ENCODE measurements at regions not wholly inside any gene's neighbourhood (a gene's known extent, or its start where the extent isn't known, plus 50 kb on each side); places are given as distances from the start of the nearest gene placed in this dataset.

- TF ChIP-seq, protein P1, sequence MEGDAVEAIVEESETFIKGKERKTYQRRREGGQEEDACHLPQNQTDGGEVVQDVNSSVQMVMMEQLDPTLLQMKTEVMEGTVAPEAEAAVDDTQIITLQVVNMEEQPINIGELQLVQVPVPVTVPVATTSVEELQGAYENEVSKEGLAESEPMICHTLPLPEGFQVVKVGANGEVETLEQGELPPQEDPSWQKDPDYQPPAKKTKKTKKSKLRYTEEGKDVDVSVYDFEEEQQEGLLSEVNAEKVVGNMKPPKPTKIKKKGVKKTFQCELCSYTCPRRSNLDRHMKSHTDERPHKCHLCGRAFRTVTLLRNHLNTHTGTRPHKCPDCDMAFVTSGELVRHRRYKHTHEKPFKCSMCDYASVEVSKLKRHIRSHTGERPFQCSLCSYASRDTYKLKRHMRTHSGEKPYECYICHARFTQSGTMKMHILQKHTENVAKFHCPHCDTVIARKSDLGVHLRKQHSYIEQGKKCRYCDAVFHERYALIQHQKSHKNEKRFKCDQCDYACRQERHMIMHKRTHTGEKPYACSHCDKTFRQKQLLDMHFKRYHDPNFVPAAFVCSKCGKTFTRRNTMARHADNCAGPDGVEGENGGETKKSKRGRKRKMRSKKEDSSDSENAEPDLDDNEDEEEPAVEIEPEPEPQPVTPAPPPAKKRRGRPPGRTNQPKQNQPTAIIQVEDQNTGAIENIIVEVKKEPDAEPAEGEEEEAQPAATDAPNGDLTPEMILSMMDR (IDR thresholded peaks at IDR 0.05; ENCODE audit: poor library complexity): no peak
- TF ChIP-seq EZH2phosphoT487 (IDR thresholded peaks at IDR 0.05; ENCODE audit: low read depth, severe bottlenecking, unreplicated experiment) (no peak), EZH2 (IDR thresholded peaks at IDR 0.05; ENCODE audit: borderline replicate concordance) (no peak)
These were observed 64.5 kb upstream of the ZCCHC2 start for GRCh38 chr18:62458346-62458745.
